ENCODE measurements at regions not wholly inside any gene's neighbourhood (a gene's known extent, or its start where the extent isn't known, plus 50 kb on each side); places are given as distances from the start of the nearest gene placed in this dataset.

DNA sequence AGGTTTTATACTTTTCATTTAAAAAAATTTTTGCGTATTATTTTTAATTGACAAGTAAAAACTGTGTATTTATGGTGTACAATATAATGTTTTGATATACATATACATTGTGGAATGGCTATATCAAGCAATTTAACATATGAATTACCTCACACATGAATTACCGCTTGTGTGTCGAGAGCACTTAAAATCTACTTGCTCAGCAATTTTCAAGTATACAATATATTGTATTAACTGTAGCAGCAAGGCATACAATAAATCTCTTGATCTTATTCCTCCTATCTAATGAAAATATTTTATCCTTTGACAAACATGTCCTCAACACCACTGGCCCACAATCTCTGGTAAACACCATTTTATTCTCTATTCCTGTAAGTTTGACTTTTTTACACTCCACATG is 224.4 kb upstream of the CYLC2 start:
- TF ChIP-seq CTCF (conservative IDR thresholded peaks at IDR 0.05) (no peak), ZFX (IDR thresholded peaks at IDR 0.05) (no peak)

Measured in C4-2B (cell line).